ENCODE measurements at regions not wholly inside any gene's neighbourhood (a gene's known extent, or its start where the extent isn't known, plus 50 kb on each side); places are given as distances from the start of the nearest gene placed in this dataset.

DNA sequence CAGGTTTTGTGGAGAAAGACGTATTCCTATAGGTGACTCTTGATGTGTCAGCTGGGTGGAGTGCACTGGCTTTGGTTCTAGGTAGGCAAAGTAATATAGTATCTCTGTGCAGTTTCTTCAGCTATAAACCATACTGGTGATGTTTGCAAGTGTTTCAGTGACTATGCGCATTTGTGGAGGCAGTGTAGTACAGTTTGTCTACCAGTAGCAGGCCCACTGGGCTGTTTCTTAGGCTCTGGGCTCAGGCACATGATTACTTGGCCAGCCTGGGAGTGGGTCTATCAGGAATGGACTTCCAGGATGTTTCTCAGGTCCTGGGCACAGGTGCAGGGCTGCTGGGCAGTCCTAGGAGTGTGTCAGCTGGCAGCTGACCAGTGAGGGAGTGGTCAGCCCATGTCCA lies 51.9 kb upstream of the INTU start:
- TF ChIP-seq POLR2AphosphoS5 (IDR thresholded peaks at IDR 0.05; ENCODE audit: low read depth, low read length) (no peak), POLR2A (IDR thresholded peaks at IDR 0.05; ENCODE audit: low read depth, low read length) (no peak), TAF1 (IDR thresholded peaks at IDR 0.05; ENCODE audit: low read depth, low read length) (no peak), POU2F2 (IDR thresholded peaks at IDR 0.05; ENCODE audit: low read depth, low read length) (no peak), SPI1 (IDR thresholded peaks at IDR 0.05; ENCODE audit: low read depth, low read length) (no peak)
